Vagina (tissue), 2 donors: ENCODE measurements at regions not wholly inside any gene's neighbourhood (a gene's known extent, or its start where the extent isn't known, plus 50 kb on each side); places are given as distances from the start of the nearest gene placed in this dataset.

ENCODE experiments used
- CTCF ChIP-seq, 3 experiments: fragments of 450-650 bp in 2 of 3; fragments of 200-600 bp in 1 of 3; sonication (generic) in 1 of 3; IDR thresholded peaks; one replicate each; pipeline ENCODE4 v1.5.1; 2017 to 2019; ENCODE audit warnings: antibody characterized with exemption in 3 of 3, mild to moderate bottlenecking in 2 of 3, moderate library complexity in 2 of 3
- POLR2A ChIP-seq, 2 donors: fragments of 450-650 bp; IDR thresholded peaks; one replicate each; pipeline ENCODE4 v1.6.1; 2017; ENCODE audit warnings: antibody characterized with exemption in 2 of 2, mild to moderate bottlenecking in 2 of 2, moderate library complexity in 2 of 2
- POLR2AphosphoS5 ChIP-seq, 2 donors: sonication (generic); formaldehyde crosslinking; IDR thresholded peaks; one replicate each; pipeline ENCODE4 v1.9.0; 2017; ENCODE audit warnings: antibody characterized with exemption in 2 of 2, mild to moderate bottlenecking in 2 of 2, low read depth in 1 of 2; ENCODE audit not compliant: insufficient read depth in 1 of 2

- no peak for TF ChIP-seq POLR2AphosphoS5 (IDR thresholded peaks at IDR 0.05; ENCODE audit: insufficient read depth in 1 of 2, low read depth in 1 of 2)
- TF ChIP-seq CTCF (IDR thresholded peaks at IDR 0.05) = no peak
- no peak for TF ChIP-seq POLR2A (IDR thresholded peaks at IDR 0.05)
Measured at GRCh38 chr5:68746220-68746619, 347.6 kb upstream of the SLC30A5 start.
